H9 (cell line): ENCODE measurements at regions not wholly inside any gene's neighbourhood (a gene's known extent, or its start where the extent isn't known, plus 50 kb on each side); places are given as distances from the start of the nearest gene placed in this dataset.

Experiments
- DNase-seq: peaks from one replicate; pipeline ENCODE4 v3.0.0-alpha.2; 2017
- H2AFZ ChIP-seq: one replicate; pipeline ENCODE4 v1.6.1; 2013; ENCODE audit warnings: mild to moderate bottlenecking, low read length, control low read depth, moderate library complexity
- H2AK5ac ChIP-seq: 2 replicates; pipeline ENCODE4 v1.6.1; 2013; ENCODE audit warnings: low read length, control low read depth, mixed read lengths; ENCODE audit not compliant: insufficient read length
- H2BK120ac ChIP-seq: one replicate; pipeline ENCODE4 v1.6.1; 2013; ENCODE audit warnings: low read depth, mild to moderate bottlenecking, low read length, control low read depth, inconsistent platforms; ENCODE audit not compliant: poor library complexity, severe bottlenecking
- H2BK12ac ChIP-seq: 2 replicates; pipeline ENCODE4 v1.6.1; 2013; ENCODE audit warnings: low read length, control low read depth, mixed read lengths, low read depth; ENCODE audit not compliant: insufficient read length
- H2BK15ac ChIP-seq: 2 replicates; pipeline ENCODE4 v1.6.1; 2013; ENCODE audit warnings: low read depth, low read length, control low read depth
- H2BK20ac ChIP-seq: one replicate; pipeline ENCODE4 v1.6.1; 2013; ENCODE audit warnings: low read depth, mild to moderate bottlenecking, low read length, control low read depth, inconsistent platforms; ENCODE audit not compliant: poor library complexity, severe bottlenecking
- H2BK5ac ChIP-seq: 2 replicates; pipeline ENCODE4 v1.6.1; 2013; ENCODE audit warnings: low read length, control low read depth, mixed read lengths; ENCODE audit not compliant: insufficient read length
- H3K14ac ChIP-seq: 2 replicates; pipeline ENCODE4 v1.6.1; 2013; ENCODE audit warnings: low read length, control low read depth; ENCODE audit not compliant: insufficient read depth
- H3K18ac ChIP-seq: 2 replicates; pipeline ENCODE4 v1.6.1; 2013; ENCODE audit warnings: low read depth, mild to moderate bottlenecking, mixed read lengths, low read length, control low read depth; ENCODE audit not compliant: insufficient read length
- H3K23ac ChIP-seq: 2 replicates; pipeline ENCODE4 v1.6.1; 2013; ENCODE audit warnings: low read length, control low read depth, mixed read lengths, low read depth; ENCODE audit not compliant: insufficient read length
- H3K23me2 ChIP-seq: 2 replicates; pipeline ENCODE4 v1.6.1; 2013; ENCODE audit warnings: low read depth, mild to moderate bottlenecking, mixed read lengths, low read length, control low read depth; ENCODE audit not compliant: insufficient read length, poor library complexity, severe bottlenecking
- H3K27ac ChIP-seq: 2 replicates; pipeline ENCODE4 v1.5.1; 2013; ENCODE audit warnings: low read length, control low read depth, mixed read lengths, low read depth; ENCODE audit not compliant: insufficient read length
- H3K27me3 ChIP-seq: 2 replicates; pipeline ENCODE4 v1.6.1; 2013; ENCODE audit warnings: low read length, control low read depth, inconsistent platforms; ENCODE audit not compliant: insufficient read depth
- H3K4ac ChIP-seq: 2 replicates; pipeline ENCODE4 v1.6.1; 2013; ENCODE audit warnings: low read depth, mild to moderate bottlenecking, control low read depth, inconsistent platforms, low read length, moderate library complexity
- H3K4me1 ChIP-seq: 2 replicates; pipeline ENCODE4 v1.6.1; 2013; ENCODE audit warnings: low read length, control low read depth, inconsistent platforms; ENCODE audit not compliant: insufficient read depth
- H3K4me2 ChIP-seq: 2 replicates; pipeline ENCODE4 v1.6.1; 2013; ENCODE audit warnings: low read length, control low read depth, mixed read lengths; ENCODE audit not compliant: insufficient read length, insufficient read depth
- H3K56ac ChIP-seq: 2 replicates; pipeline ENCODE4 v1.6.1; 2013; ENCODE audit warnings: low read depth, mild to moderate bottlenecking, mixed read lengths, low read length, control low read depth; ENCODE audit not compliant: insufficient read length
- H3K79me1 ChIP-seq: 2 replicates; pipeline ENCODE4 v1.6.1; 2013; ENCODE audit warnings: low read depth, mild to moderate bottlenecking, moderate library complexity, low read length, control low read depth, inconsistent platforms; ENCODE audit not compliant: insufficient read depth, poor library complexity, severe bottlenecking
- H3K79me2 ChIP-seq: 2 replicates; pipeline ENCODE4 v1.6.1; 2013; ENCODE audit warnings: low read length, control low read depth, inconsistent platforms; ENCODE audit not compliant: insufficient read depth
- H3K9ac ChIP-seq: 2 replicates; pipeline ENCODE4 v1.6.1; 2013; ENCODE audit warnings: low read length, control low read depth, mixed read lengths; ENCODE audit not compliant: insufficient read length; ENCODE audit errors: extremely low read depth
- H3K9me3 ChIP-seq: one replicate; pipeline ENCODE4 v1.6.1; 2013; ENCODE audit warnings: low read depth, low read length, inconsistent platforms; ENCODE audit not compliant: control insufficient read depth
- H3T11ph ChIP-seq: one replicate; pipeline ENCODE4 v1.6.1; 2013; ENCODE audit warnings: mild to moderate bottlenecking, low read length, control low read depth, inconsistent platforms
- H4K20me1 ChIP-seq: one replicate; pipeline ENCODE4 v1.6.1; 2013; ENCODE audit not compliant: control insufficient read depth, insufficient read length, insufficient read depth
- H4K5ac ChIP-seq: 2 replicates; pipeline ENCODE4 v1.6.1; 2013; ENCODE audit warnings: low read depth, mild to moderate bottlenecking, mixed read lengths, low read length, control low read depth; ENCODE audit not compliant: insufficient read length
- H4K8ac ChIP-seq: replicated peaks from 2 replicates; pipeline ENCODE4 v1.6.1; 2013; ENCODE audit warnings: low read length, control low read depth, mixed read lengths, low read depth; ENCODE audit not compliant: insufficient read length
- H4K91ac ChIP-seq: 2 replicates; pipeline ENCODE4 v1.6.1; 2013; ENCODE audit warnings: low read depth, mild to moderate bottlenecking, moderate library complexity, mixed read lengths, low read length, control low read depth; ENCODE audit not compliant: insufficient read length
- H3K27ac Mint-ChIP-seq, 3 experiments: 2 replicates in 2 of 3; 3 replicates in 1 of 3; pipeline ENCODE4 v1.8.0; 2020 to 2021; ENCODE audit warnings: mixed read lengths in 3 of 3, mild to moderate bottlenecking in 1 of 3, moderate library complexity in 1 of 3
- H3K27me3 Mint-ChIP-seq: 2 replicates; pipeline ENCODE4 v1.8.0; 2021; ENCODE audit warnings: low read depth, mild to moderate bottlenecking, moderate library complexity, mixed read lengths
- H3K36me3 Mint-ChIP-seq, 3 experiments: 2 replicates in 2 of 3; 3 replicates in 1 of 3; pipeline ENCODE4 v1.8.0; 2020 to 2021; ENCODE audit warnings: low read depth in 3 of 3, mixed read lengths in 3 of 3; ENCODE audit not compliant: insufficient read depth in 1 of 3
- H3K4me1 Mint-ChIP-seq, 2 experiments: 2 replicates each; pipeline ENCODE4 v1.8.0; 2020; ENCODE audit warnings: mixed read lengths in 2 of 2
- H3K4me3 Mint-ChIP-seq, 2 experiments: 2 replicates in 1 of 2; 3 replicates in 1 of 2; pipeline ENCODE4 v1.8.0; 2020 to 2021; ENCODE audit warnings: mild to moderate bottlenecking in 2 of 2, mixed read lengths in 2 of 2, moderate library complexity in 1 of 2
- H3K9me3 Mint-ChIP-seq, 2 experiments: 2 replicates in 1 of 2; 3 replicates in 1 of 2; pipeline ENCODE4 v1.8.0; 2020; ENCODE audit warnings: mild to moderate bottlenecking in 2 of 2, mixed read lengths in 2 of 2, moderate library complexity in 1 of 2
- CTCF ChIP-seq: fragments of 200-600 bp; sonication (generic); conservative IDR thresholded peaks from 3 replicates; pipeline ENCODE4 v1.8.0; 2021; ENCODE audit warnings: antibody characterized with exemption, mild to moderate bottlenecking
- WGBS: extraction: QIAGEN DNeasy Blood & Tissue Kit; methylation state at CpG from one replicate; pipeline ENCODE4 v1.1.7; 2013; ENCODE audit warnings: missing lambda C conversion rate, low lambda C conversion rate, mixed read lengths; ENCODE audit not compliant: insufficient read length; ENCODE audit errors: extremely low coverage; 5-methylcytosine and 5-hydroxymethylcytosine counted together

- H3K4ac ChIP-seq, result no peak overlapping the region
- no peaks in the 10 kb centered on the region for H3K79me1 ChIP-seq
- no peaks in the 10 kb centered on the region for H3K23me2 ChIP-seq
- H3K4me2 ChIP-seq, result no peak overlapping the region
- H3K4me3 Mint-ChIP-seq, result no peak overlapping the region
- no peaks in the 10 kb centered on the region for H3K27me3 ChIP-seq
- no peaks in the 10 kb centered on the region for H3K4me1 ChIP-seq
- no peaks in the 10 kb centered on the region for H3K9me3 ChIP-seq
- no peaks in the 10 kb centered on the region for H4K20me1 ChIP-seq
- no peak overlapping the region for H2BK20ac ChIP-seq
- H3K23ac ChIP-seq, result no peak overlapping the region
- H3K36me3 Mint-ChIP-seq, result no peaks in the 10 kb centered on the region
- no peak overlapping the region for H3K56ac ChIP-seq
- H2AFZ ChIP-seq, result no peak overlapping the region
- DNase-seq, result no peak
- no peaks in the 10 kb centered on the region for H3K9me3 Mint-ChIP-seq
- H3K27me3 Mint-ChIP-seq, result no peaks in the 10 kb centered on the region
- no peak overlapping the region for H4K5ac ChIP-seq
- no peak overlapping the region for H3K9ac ChIP-seq
- no peak overlapping the region for H3K27ac ChIP-seq
- H2BK120ac ChIP-seq, result no peak overlapping the region
- H3K4me1 Mint-ChIP-seq, result no peaks in the 10 kb centered on the region
- H2BK12ac ChIP-seq, result no peak overlapping the region
- no peak overlapping the region for H3K18ac ChIP-seq
- H3T11ph ChIP-seq, result no peak overlapping the region
- H3K79me2 ChIP-seq, result no peaks in the 10 kb centered on the region
- H2AK5ac ChIP-seq, result no peak overlapping the region
- H3K14ac ChIP-seq, result no peak overlapping the region
- H3K27ac Mint-ChIP-seq, result no peak overlapping the region
- no peak overlapping the region for H2BK5ac ChIP-seq
- H2BK15ac ChIP-seq, result no peak overlapping the region
- no peak overlapping the region for H4K8ac ChIP-seq
- no peak overlapping the region for H4K91ac ChIP-seq
- no peak for TF ChIP-seq CTCF
- WGBS, result no CpG with 5 or more reads among the region's 4 CpGs
Measured at GRCh38 chr6:113659762-113660404, 197.3 kb upstream of the MARCKS start.
